HG02571 (cell line): ENCODE measurements at regions not wholly inside any gene's neighbourhood (a gene's known extent, or its start where the extent isn't known, plus 50 kb on each side); places are given as distances from the start of the nearest gene placed in this dataset.

Experiments
- ATAC-seq: cut with Tn5 transposase; IDR thresholded peaks from one replicate; pipeline ENCODE4 v1.9.1; 2021; ENCODE audit warnings: mild to moderate bottlenecking, moderate library complexity; ENCODE audit not compliant: unreplicated experiment

DNA sequence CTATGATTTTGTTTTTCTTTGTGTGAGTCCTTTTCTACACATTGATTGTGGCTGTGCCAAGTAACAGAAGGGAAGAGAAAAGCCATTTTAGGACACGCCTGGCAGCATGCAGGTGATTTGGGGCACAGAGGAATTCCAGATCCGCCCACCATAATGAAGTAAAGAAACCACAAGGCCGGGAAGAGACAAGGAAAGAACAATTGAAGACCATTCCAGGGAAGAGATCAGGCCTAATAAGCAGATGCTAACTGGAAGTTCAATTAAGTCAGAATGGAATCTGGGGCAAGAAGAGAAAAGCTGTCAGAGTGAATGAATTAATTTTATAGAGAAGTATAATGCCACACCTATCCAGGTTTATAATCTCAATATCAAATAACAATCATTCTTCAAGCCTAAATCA, 110.2 kb upstream of the ISL1 start:
- no peak for ATAC-seq

DNA sequence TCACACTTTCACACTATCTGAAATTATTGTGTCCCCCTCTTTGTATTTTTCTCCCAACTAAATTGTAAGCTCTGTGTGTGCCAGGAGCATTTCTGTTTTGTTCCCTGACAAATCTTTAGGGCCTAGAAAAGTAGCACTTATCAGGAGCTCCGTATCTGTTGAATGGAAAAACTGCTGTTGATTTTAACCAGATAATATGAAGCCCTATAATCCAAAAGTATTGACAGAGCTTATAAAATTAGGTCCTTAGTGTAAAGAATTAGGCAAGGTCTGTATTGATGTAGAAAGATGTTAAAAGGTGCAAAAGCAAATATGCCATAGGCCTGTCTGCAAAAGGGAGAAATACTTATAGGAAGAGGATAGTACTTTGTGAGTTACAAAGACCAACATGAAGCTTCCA, 109.4 kb upstream of the ISL1 start:
- ATAC-seq, result no peak

DNA sequence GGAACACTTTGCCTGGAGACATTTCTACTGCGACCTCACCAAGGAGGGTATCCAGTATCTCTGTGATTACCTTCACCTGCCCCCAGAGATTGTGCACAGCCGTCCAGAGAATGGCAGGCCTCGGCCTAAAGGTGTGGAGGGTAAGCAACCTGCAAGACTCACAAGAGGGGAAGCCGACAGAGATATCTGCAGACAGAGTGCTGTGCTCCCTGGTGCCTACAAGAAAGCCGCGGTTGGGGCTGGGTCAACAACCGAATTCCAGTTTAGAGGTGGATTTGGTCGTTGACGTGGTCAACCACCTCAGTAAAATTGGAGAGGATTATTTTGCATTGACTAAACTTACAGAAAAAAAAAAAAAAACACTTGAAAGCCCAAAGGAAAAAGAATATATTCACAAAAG, 107.8 kb upstream of the ISL1 start:
- no peak for ATAC-seq

DNA sequence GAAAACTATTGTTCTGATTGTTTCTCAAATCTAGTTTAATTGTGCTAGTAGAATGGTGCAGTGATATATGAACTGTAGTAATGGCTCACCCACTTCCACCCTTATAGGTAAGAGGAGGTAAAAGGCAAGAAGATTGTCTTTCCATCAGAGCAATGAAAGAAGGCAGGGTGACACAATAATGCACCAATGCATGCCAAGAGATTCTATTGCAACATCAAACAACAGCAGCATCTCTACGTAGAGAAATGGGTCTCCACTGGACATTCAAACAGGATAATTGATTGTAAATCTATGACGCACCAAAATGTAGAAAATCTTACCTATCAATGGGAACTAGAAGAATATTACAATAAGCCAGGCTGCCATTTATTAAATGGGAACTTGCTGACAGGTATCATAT, 107.0 kb upstream of the ISL1 start:
- no peak for ATAC-seq

DNA sequence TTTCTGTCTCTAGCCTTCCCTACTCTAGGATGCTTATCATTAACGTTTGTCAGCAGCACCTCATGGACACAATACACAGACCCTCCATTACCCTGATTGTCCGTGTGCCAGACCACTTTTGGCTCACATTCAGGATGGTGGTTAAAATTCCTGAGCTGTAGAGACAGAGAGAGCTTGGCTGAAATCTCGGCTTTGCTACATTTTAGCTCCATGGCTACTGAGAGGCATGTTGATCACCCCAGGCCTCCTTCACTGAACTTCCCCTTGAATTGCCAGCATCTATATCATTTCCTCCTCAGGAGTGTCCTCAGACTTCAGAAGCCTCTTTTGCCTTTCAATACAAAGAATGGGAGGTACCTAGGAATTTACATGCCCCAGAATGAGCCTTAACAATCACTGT, 104.7 kb upstream of the ISL1 start:
- ATAC-seq, result no peak

DNA sequence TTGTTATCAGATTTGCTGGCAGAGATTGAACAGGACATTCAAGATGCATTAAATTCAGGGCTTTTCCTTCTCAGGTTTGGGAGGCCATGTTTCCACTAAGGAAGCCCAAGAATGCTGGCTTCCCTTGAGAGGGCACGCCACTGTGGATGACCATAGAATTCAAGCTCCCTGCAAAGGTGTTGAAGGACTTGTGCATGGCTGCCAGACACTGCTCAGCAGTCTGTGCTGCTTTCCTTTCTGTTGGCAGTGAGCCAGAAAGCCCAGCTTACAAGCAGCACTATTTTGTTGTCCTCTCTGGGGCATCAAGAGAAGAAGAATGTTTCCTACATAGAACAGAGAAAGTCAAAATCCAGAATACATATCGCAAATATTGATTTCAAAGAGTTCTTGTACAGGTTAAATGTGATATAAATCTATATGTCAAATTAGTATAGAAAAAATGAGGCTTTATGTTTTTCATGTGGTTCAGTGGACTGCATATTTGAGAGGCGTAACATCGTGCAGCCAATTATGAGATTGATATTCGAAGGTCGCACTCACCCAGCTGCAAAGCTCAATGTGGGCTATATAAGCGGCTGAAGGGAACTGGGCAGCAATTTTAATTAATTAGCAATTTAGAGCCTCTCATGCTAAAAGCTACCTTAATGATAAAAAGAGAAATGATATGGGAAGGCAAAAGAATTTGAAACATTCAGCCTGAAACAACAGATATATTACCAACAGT, 103.1 kb upstream of the ISL1 start:
- ATAC-seq, result no peak

DNA sequence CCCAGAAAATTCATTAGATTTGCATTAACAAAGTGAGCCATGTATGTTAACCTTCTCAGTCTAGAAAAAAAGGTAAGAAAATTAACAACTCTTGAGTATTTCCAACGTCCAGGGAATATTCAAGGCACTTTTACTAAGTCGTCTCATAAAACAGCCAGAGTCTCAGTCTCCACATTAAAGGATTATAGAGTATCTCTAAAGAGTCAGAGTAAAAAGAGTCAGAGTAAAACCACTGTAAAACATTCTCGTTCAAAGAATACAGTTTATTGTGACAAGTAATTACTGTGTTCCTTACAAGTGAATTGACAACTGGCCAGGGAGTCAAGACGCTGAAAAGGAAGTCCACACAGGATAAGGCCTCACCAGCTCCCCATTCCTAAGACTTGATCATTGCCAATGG, 97.2 kb upstream of the ISL1 start:
- ATAC-seq, result no peak

DNA sequence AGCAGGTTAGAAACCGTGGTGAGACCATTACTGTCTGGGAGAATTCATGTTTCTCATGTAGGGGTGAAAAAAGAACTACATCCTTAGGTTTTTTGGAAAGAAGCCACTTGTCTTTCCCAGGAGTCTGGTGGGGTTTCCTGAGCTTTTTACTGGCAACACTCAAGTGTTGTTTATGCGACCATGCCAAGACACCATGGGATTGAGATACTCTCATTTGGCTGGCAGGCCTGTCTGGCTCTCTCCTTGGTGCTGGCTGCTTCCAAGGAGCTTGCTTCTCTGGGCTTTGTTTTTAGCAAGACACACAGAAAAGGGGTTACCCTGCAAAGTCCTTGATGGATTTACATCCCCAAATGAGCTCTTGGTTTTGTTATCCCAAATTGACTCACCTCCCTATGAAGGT, 80.9 kb upstream of the ISL1 start:
- ATAC-seq, result no peak

DNA sequence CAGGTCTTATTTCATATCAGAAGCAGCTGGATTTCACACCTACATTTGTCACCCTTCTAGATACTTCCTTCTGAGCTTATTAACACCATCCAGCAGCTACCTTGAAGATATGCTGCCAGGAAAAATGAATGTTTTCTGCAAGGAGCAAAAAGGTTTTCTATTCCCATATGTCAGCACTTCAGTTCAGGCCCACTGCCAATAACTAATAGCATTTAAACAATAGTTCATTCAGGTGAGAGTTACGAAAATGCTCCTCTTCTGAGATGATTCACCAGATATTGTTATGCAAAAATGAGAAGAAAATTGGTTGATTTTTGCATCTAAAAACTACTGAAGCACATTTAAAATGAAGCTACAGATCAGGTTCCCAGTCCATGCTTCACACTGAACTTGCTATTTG, 56.4 kb upstream of the ISL1 start:
- no peak for ATAC-seq
